Esophagus muscularis mucosa (tissue), 4 donors: ENCODE measurements at regions not wholly inside any gene's neighbourhood (a gene's known extent, or its start where the extent isn't known, plus 50 kb on each side); places are given as distances from the start of the nearest gene placed in this dataset.

Experiments
- CTCF ChIP-seq, 3 experiments: fragments of 200-600 bp in 2 of 3; fragments of 450-650 bp in 1 of 3; sonication (generic) in 2 of 3; IDR thresholded peaks; one replicate each; pipeline ENCODE4 v1.5.1; 2017 to 2019; ENCODE audit warnings: antibody characterized with exemption in 3 of 3, mild to moderate bottlenecking in 2 of 3, moderate library complexity in 1 of 3
- EP300 ChIP-seq: sonication (generic); formaldehyde crosslinking; IDR thresholded peaks from one replicate; pipeline ENCODE4 v1.6.1; 2017; ENCODE audit warnings: antibody characterized with exemption
- POLR2A ChIP-seq: fragments of 450-650 bp; IDR thresholded peaks from one replicate; pipeline ENCODE4 v1.6.1; 2017; ENCODE audit warnings: antibody characterized with exemption, moderate library complexity, mild to moderate bottlenecking, low read depth
- POLR2AphosphoS5 ChIP-seq, 2 donors: sonication (generic); formaldehyde crosslinking; IDR thresholded peaks; one replicate each; pipeline ENCODE4 v1.6.1; 2017; ENCODE audit warnings: antibody characterized with exemption in 2 of 2

- TF ChIP-seq CTCF (IDR thresholded peaks at IDR 0.05) (no peak), POLR2A (no peak), EP300 (no peak), POLR2AphosphoS5 (IDR thresholded peaks at IDR 0.05) (no peak)
These were observed 392.9 kb upstream of the IMPG1 start for GRCh38 chr6:76465410-76465809.
